Activated naive CD8-positive, alpha-beta T cell (primary cell): ENCODE measurements at regions not wholly inside any gene's neighbourhood (a gene's known extent, or its start where the extent isn't known, plus 50 kb on each side); places are given as distances from the start of the nearest gene placed in this dataset.

Experiments used
- H3K27ac Mint-ChIP-seq: one replicate; pipeline ENCODE4 v1.8.0; 2021; ENCODE audit warnings: mixed read lengths
- H3K27me3 Mint-ChIP-seq: one replicate; pipeline ENCODE4 v1.8.0; 2021; ENCODE audit warnings: mixed read lengths
- H3K36me3 Mint-ChIP-seq: one replicate; pipeline ENCODE4 v1.8.0; 2021; ENCODE audit warnings: mixed read lengths
- H3K4me1 Mint-ChIP-seq: one replicate; pipeline ENCODE4 v1.8.0; 2021; ENCODE audit warnings: low read depth, mixed read lengths
- H3K4me3 Mint-ChIP-seq: one replicate; pipeline ENCODE4 v1.8.0; 2021; ENCODE audit warnings: mild to moderate bottlenecking, mixed read lengths
- H3K9me3 Mint-ChIP-seq: one replicate; pipeline ENCODE4 v1.8.0; 2021; ENCODE audit warnings: low read depth, mixed read lengths

DNA sequence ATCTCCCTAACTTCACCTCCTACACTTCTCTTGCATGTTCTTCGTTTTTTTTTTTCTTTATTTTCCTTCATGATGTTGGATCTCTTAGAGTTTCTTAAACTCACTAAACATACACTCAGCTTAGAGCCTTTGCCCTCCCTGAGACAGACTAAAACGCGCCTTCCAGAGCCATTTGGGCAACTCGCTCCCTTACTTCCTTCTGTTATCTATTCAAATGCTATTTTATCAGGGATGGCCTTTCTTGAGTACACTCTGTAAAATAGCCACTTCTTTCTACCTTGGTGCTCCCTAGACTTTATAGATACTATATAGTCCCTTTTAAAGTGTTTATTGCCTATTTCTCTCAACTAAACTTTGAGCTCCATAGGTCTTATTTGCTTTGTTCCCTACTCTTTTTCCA is 598.2 kb upstream of the NECTIN3 start:
- Mint-ChIP-seq H3K9me3 (no peaks in the 10 kb centered on the region), H3K4me1 (no peaks in the 10 kb centered on the region), H3K27me3 (peaks cover 5% of the 10 kb centered on the region)

DNA sequence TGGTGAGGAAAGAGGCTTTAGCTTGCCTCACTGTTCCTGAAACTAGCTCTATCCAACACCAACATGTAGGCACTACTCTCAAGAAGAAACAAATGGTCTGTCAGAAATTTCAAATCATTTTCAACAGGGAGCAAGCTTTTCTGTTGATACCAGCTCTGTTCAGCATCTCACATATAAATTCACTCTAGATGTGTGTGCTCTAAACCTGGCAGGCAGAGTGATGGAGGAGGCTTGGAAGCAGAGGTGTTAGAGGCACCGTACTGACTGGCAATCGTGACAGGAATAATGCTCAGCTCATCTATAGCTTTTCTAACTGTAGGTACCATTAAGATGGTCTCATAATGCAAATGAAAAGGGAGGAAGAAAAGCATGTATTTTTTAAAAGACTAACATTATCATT is 597.2 kb upstream of the NECTIN3 start:
- Mint-ChIP-seq H3K27ac (no peak overlapping the region), H3K36me3 (no peaks in the 10 kb centered on the region), H3K27me3 (peaks cover 5% of the 10 kb centered on the region), H3K4me1 (no peaks in the 10 kb centered on the region), H3K4me3 (no peak overlapping the region), H3K9me3 (no peaks in the 10 kb centered on the region)

More for the DNA sequence above, 598.2 kb upstream of the NECTIN3 start:
- H3K27ac Mint-ChIP-seq, result no peak overlapping the region
- no peak overlapping the region for H3K4me3 Mint-ChIP-seq
- H3K36me3 Mint-ChIP-seq, result no peaks in the 10 kb centered on the region

DNA sequence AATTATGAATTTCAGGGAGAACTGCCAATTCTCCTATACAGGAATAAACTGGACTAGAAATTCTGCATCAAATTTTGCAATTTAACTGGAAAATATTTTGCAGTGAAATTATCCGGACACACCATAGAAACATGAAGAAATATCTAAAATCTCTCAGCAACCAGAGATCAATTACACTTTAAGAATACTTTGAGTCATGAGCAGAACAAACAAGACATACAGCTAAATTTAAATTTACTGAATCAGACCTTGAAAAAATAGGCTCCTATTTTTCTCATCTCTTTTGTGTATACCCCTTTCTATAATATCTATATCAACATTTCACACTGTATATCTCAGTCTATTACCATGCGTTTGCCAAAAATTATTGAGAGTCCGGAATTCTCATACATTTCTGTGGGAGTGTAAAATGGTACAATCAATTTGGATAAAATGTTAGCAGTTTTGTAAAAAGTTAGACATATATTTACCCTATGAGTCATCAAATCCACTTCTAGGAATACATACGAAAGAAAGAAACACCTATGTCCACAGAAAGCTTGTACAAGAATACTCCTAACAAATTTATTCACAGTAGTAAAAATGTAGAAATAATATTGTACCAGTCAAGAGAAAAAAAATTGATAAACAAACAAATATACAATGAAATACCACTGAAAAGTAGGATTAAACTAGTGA is 593.1 kb upstream of the NECTIN3 start:
- no peaks in the 10 kb centered on the region for H3K4me1 Mint-ChIP-seq
- peaks cover 2% of the 10 kb centered on the region for H3K27me3 Mint-ChIP-seq
- H3K4me3 Mint-ChIP-seq, result no peak overlapping the region
- no peaks in the 10 kb centered on the region for H3K36me3 Mint-ChIP-seq
- H3K9me3 Mint-ChIP-seq, result no peaks in the 10 kb centered on the region
- H3K27ac Mint-ChIP-seq, result no peak overlapping the region

DNA sequence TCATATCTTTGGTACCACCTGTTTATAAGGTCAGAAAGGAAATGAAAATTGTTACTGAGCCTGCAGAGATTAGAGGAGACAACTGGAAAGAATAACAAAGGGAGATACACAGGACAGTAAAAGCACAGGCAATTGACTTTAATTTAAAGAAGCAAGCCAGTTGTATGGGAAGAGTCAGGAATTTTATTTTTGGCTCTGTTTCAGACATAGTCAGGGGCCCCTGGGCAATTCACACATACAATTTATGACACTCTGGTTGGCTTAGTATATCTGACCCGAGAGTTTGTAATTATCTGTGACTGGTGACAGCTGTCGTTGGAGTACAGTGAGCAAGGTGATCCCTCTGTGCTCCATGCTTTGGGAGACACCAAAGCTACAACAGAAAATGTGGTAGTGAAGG is 591.9 kb upstream of the NECTIN3 start:
- H3K9me3 Mint-ChIP-seq, result peaks cover 8% of the 10 kb centered on the region
- no peak overlapping the region for H3K4me3 Mint-ChIP-seq
- no peak overlapping the region for H3K27ac Mint-ChIP-seq
- peaks cover 2% of the 10 kb centered on the region for H3K27me3 Mint-ChIP-seq
- H3K4me1 Mint-ChIP-seq, result no peaks in the 10 kb centered on the region
- H3K36me3 Mint-ChIP-seq, result no peaks in the 10 kb centered on the region

DNA sequence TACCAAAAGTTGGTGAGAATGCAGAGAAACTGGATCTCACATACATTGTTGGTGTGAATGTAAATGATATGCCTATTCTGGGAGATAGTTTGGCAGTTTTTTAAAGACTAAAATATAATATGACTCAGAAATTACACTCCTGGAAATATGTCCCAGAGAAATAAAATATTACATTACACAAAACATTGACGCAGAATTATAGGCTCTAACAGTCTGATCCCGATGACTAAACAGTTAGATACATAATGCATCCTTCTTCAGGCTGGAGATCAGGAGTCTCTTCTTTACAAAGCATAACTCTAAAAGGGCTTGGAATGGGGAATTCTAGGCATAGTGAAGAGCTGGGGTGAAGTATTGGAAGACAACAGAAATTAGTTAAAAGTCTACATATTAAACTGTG is 586.2 kb upstream of the NECTIN3 start:
- Mint-ChIP-seq H3K9me3 (peaks cover 31% of the 10 kb centered on the region), H3K27me3 (no peaks in the 10 kb centered on the region), H3K4me1 (no peaks in the 10 kb centered on the region), H3K27ac (no peak overlapping the region), H3K36me3 (no peaks in the 10 kb centered on the region), H3K4me3 (no peak overlapping the region)

DNA sequence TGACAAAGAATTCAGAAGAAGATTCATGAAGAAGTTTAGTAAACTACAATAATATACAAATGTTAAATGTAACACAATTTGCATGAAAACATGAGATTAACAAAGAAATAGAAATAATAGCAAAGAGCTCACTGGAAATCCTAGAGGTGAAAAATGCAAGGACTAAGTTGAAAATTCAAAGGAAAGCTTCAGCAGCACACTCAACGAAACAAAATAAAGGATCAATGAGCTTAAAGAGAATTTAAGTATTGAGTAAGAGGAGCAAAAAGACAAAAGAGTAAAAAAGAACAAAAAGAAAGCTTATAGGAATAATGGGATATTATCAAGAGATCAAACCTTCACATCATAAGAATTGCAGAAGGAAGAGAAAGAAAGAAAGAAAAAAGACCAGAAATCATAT is 583.8 kb upstream of the NECTIN3 start:
- no peaks in the 10 kb centered on the region for H3K27me3 Mint-ChIP-seq
- H3K27ac Mint-ChIP-seq, result no peak overlapping the region
- no peak overlapping the region for H3K4me3 Mint-ChIP-seq
- no peaks in the 10 kb centered on the region for H3K36me3 Mint-ChIP-seq
- no peaks in the 10 kb centered on the region for H3K4me1 Mint-ChIP-seq
- peaks cover 31% of the 10 kb centered on the region for H3K9me3 Mint-ChIP-seq

DNA sequence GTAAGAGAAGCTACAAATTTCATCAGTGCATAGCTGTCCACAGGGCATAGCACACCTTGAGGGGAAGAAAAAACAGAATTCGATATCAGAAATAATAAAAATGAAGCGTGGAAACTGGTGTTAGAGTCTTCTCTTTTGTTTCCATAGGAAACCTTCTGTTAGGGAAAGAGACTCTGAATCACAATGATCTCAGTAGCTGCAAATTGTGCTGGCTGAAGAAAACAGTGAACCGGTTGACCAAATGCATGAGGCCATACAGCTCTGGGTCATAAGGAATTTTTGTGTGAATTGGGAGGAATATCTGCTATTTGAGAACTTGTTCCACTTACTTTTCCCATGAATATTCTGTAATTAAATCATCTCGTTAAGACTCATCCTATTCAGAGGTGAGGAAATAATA is 580.2 kb upstream of the NECTIN3 start:
- no peaks in the 10 kb centered on the region for H3K27me3 Mint-ChIP-seq
- H3K4me1 Mint-ChIP-seq, result no peaks in the 10 kb centered on the region
- no peak overlapping the region for H3K4me3 Mint-ChIP-seq
- H3K9me3 Mint-ChIP-seq, result peaks cover 18% of the 10 kb centered on the region
- no peak overlapping the region for H3K27ac Mint-ChIP-seq
- H3K36me3 Mint-ChIP-seq, result no peaks in the 10 kb centered on the region

DNA sequence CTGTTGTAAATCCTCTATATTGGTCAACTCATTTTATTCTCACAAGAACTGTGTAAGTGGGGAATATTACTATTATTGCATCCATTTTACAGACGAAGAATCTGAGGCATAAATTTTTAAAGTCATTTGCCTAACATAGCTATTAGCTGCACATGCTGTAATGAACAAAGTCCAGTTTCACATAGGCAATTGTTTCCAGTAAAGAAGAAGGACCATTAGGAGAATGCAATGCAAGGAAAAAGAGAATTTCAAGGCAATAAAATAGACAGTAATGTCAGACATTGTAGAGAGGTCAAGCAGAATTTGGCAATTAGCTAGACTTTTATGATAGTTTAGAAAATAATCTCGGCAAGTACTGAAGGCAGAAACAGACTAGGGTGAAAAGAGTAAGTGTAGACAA is 578.7 kb upstream of the NECTIN3 start:
- H3K4me3 Mint-ChIP-seq, result no peak overlapping the region
- H3K4me1 Mint-ChIP-seq, result no peaks in the 10 kb centered on the region
- H3K36me3 Mint-ChIP-seq, result no peaks in the 10 kb centered on the region
- H3K9me3 Mint-ChIP-seq, result peaks cover 10% of the 10 kb centered on the region
- no peak overlapping the region for H3K27ac Mint-ChIP-seq
- no peaks in the 10 kb centered on the region for H3K27me3 Mint-ChIP-seq

DNA sequence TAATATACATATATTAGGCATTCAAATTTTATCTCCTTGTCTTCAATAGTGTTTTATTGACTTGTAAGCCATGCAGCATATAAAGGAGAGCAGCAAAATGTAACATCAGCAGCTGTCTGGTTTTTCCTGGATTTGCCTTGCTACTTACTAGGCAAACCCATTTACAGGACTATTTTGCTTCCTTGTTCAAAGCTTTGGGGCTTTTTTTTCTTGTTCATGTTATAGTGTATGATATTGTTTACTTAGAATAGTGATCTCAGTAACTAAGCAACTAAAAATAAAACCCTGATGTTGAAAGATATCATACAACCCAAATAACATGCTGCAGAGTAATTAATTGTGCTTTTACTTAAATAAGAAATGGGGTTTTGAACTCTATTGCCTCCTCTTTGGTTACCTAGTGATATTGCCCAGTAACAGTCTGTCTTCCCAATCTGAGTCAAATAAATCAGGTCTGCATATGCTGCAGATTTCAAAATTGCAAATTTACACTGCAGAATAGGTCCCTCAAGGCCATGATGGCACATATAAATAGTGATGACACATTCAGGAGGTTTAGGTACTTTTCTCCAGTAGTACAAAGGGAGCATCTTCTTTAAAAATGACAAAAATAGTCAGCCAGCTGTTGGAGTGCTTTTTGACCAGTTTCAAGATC is 578.1 kb upstream of the NECTIN3 start:
- Mint-ChIP-seq H3K9me3 (peaks cover 3% of the 10 kb centered on the region), H3K36me3 (no peaks in the 10 kb centered on the region), H3K4me3 (no peak overlapping the region), H3K27me3 (no peaks in the 10 kb centered on the region), H3K4me1 (no peaks in the 10 kb centered on the region), H3K27ac (no peak overlapping the region)

DNA sequence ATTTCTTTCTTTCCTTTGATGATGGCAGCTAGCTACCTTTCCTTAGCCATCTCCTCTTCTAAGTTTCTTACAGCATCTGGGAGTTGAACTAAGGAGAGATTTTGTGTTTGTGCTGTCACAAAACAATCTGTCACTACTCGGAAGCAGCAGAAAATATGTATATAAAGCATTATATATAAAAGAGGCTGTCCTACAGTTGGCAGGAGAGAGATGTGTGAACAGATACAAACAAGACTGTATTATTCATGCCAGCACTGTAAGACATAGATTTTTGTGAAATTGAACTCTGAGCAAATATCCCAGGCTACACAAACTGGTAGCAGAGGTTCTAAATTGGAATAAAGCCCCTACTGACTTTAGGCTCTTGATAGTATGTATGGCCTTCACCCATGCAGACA is 577.5 kb upstream of the NECTIN3 start:
- H3K27ac Mint-ChIP-seq, result no peak overlapping the region
- peaks cover 3% of the 10 kb centered on the region for H3K9me3 Mint-ChIP-seq
- no peak overlapping the region for H3K4me3 Mint-ChIP-seq
- H3K4me1 Mint-ChIP-seq, result no peaks in the 10 kb centered on the region
- H3K27me3 Mint-ChIP-seq, result no peaks in the 10 kb centered on the region
- H3K36me3 Mint-ChIP-seq, result no peaks in the 10 kb centered on the region

DNA sequence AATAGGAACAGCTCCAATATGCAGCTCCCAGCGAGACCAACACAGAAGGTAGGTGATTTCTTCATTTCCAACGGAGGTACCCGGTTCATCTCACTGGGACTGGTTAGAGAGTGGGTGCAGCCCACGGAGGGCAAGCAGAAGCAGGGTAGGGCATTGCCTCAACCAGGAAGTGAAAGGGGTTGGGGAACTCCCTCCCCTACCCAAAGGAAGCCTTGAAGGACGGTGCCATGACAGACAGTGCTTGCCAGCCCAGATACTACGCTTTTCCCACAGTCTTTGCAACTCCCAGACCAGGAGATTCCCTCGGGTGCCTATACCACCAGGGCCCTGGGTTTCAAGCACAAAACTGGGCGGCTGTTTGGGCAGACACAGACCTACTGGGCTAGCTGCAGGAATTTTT is 576.9 kb upstream of the NECTIN3 start:
- Mint-ChIP-seq H3K9me3 (peaks cover 1% of the 10 kb centered on the region), H3K4me1 (no peaks in the 10 kb centered on the region), H3K27ac (no peak overlapping the region), H3K4me3 (no peak overlapping the region), H3K36me3 (no peaks in the 10 kb centered on the region), H3K27me3 (no peaks in the 10 kb centered on the region)

DNA sequence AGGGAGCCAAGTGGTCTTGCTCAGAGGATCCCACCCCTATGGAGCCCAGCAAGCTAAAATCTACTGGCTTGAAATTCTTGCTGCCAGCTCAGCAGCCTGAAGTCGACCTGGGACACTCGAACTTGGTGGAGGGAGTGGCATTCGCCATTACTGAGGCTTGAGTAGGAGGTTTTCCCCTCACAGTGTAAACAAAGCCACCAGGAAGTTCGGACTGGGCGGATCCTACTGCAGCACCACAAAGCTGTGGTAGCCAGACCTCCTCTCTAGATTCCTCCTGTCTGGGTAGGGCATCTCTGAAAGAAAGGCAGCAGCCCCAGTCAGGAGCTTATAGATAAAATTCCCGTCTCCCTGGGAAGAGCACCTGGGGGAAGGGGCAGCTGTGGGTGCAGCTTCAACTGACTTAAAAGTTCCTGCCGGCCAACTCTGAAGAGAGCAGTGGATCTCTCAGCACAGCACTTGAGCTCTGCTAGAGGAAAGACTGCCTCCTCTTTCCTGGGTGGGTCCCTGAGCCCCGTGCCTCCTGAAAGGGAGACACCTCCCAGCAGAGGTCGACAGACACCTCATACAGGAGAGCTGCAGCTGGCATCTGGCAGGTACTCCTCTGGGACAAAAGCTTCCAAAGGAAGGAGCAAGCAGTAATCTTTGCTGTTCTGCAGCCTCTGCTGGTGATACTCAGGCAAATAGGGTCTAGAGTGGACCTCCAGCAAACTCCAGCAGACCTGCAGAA is 576.3 kb upstream of the NECTIN3 start:
- Mint-ChIP-seq H3K27me3 (no peaks in the 10 kb centered on the region), H3K4me3 (no peak overlapping the region), H3K27ac (no peak overlapping the region), H3K9me3 (no peaks in the 10 kb centered on the region), H3K4me1 (no peaks in the 10 kb centered on the region), H3K36me3 (no peaks in the 10 kb centered on the region)

DNA sequence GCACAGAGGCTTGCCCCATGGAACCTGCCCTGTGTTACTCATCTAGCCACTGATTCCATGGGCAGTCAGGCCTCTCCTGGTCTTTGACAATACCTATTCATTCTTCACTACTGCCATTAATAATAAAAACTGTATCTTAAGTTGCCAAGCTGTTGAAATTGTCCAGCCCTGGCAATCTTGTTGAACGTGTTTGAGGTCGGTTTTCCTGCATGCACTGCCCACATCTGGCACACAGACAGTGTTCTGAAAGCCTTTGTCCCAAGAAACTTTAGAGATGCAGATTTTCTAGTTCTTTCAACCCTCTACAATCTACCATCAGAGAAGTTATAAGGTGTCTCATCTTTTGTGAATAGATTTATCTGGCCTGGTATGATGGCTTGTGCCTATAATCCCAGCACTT is 567.2 kb upstream of the NECTIN3 start:
- no peak overlapping the region for H3K27ac Mint-ChIP-seq
- H3K36me3 Mint-ChIP-seq, result no peaks in the 10 kb centered on the region
- H3K27me3 Mint-ChIP-seq, result no peaks in the 10 kb centered on the region
- H3K4me1 Mint-ChIP-seq, result no peaks in the 10 kb centered on the region
- no peak overlapping the region for H3K4me3 Mint-ChIP-seq
- peaks cover 10% of the 10 kb centered on the region for H3K9me3 Mint-ChIP-seq

DNA sequence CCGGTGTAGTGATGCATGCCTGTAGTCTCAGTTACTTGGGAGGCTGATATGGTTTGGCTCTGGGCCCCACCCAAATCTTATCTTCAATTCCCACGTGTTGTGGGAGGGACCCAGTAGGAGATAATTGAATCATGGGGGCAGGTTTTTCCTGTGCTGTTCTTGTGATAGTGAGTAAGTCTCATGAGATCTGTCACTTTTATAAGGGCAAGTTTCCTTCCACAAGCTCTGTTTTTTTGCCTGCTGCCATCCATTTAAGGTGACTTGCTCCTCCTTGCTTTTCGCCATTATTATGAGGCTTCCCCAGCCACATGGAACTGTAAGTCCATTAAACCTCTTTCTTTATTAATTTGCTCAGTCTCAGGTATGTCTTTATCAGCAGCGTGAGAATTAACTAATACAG is 566.7 kb upstream of the NECTIN3 start:
- Mint-ChIP-seq H3K4me3 (no peak overlapping the region), H3K4me1 (no peaks in the 10 kb centered on the region), H3K27me3 (no peaks in the 10 kb centered on the region), H3K36me3 (no peaks in the 10 kb centered on the region), H3K27ac (no peak overlapping the region), H3K9me3 (peaks cover 10% of the 10 kb centered on the region)

DNA sequence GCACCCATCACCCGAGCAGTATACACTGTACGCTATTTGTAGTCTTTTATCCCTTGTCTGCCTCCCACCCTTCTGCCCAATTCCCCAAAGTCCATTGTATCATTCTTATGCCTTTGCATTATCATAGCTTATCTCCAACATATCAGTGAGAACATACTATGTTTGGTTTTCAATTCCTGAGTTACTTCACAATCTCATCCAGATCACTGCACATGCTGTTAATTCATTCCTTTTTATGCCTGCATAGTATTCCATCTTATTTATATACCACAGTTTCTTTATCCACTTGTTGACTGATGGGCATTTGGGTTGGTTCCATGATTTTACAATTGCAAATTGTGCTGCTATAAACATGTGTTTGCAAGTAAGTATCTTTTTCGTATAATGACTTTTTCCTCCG is 564.7 kb upstream of the NECTIN3 start:
- Mint-ChIP-seq H3K36me3 (no peaks in the 10 kb centered on the region), H3K4me3 (no peak overlapping the region), H3K4me1 (no peaks in the 10 kb centered on the region), H3K27ac (no peak overlapping the region), H3K9me3 (peaks cover 10% of the 10 kb centered on the region), H3K27me3 (peaks cover 1% of the 10 kb centered on the region)
